Hepatocyte (in vitro differentiated cells): ENCODE measurements at regions not wholly inside any gene's neighbourhood (a gene's known extent, or its start where the extent isn't known, plus 50 kb on each side); places are given as distances from the start of the nearest gene placed in this dataset.

Experiments used
- DNase-seq: peaks from one replicate; pipeline ENCODE4 v3.0.0-alpha.2; 2016; ENCODE audit warnings: low spot score
- H2AFZ ChIP-seq: fragments of 200-600 bp; sonication (generic); 2 replicates; pipeline ENCODE4 v1.6.0; 2016; ENCODE audit warnings: antibody characterized with exemption, mild to moderate bottlenecking
- H3K27ac ChIP-seq: fragments of 200-600 bp; sonication (generic); 2 replicates; pipeline ENCODE4 v1.5.1; 2016; ENCODE audit warnings: mild to moderate bottlenecking
- H3K27me3 ChIP-seq: fragments of 200-600 bp; sonication (generic); 2 replicates; pipeline ENCODE4 v1.6.1; 2016
- H3K36me3 ChIP-seq: fragments of 200-600 bp; sonication (generic); replicated peaks from 2 replicates; pipeline ENCODE4 v1.5.1; 2016; ENCODE audit warnings: low read depth; ENCODE audit not compliant: insufficient read depth
- H3K4me1 ChIP-seq: fragments of 200-600 bp; sonication (generic); 2 replicates; pipeline ENCODE4 v1.5.1; 2016; ENCODE audit warnings: mild to moderate bottlenecking, moderate library complexity; ENCODE audit not compliant: insufficient read depth
- H3K4me2 ChIP-seq: fragments of 200-600 bp; sonication (generic); 2 replicates; pipeline ENCODE4 v1.6.0; 2016
- H3K4me3 ChIP-seq: fragments of 200-600 bp; sonication (generic); 2 replicates; pipeline ENCODE4 v1.5.1; 2016; ENCODE audit warnings: mild to moderate bottlenecking
- H3K79me2 ChIP-seq: fragments of 200-600 bp; sonication (generic); 2 replicates; pipeline ENCODE4 v1.6.0; 2017; ENCODE audit warnings: mild to moderate bottlenecking
- H3K9me2 ChIP-seq: fragments of 200-600 bp; sonication (generic); replicated peaks from 2 replicates; pipeline ENCODE4 v1.6.0; 2017; ENCODE audit warnings: mild to moderate bottlenecking; ENCODE audit not compliant: insufficient read depth
- H3K9me3 ChIP-seq: fragments of 200-600 bp; sonication (generic); 2 replicates; pipeline ENCODE4 v1.5.1; 2016; ENCODE audit warnings: low read depth, mild to moderate bottlenecking
- H4K20me1 ChIP-seq: fragments of 200-600 bp; sonication (generic); 2 replicates; pipeline ENCODE4 v1.6.0; 2016; ENCODE audit warnings: mild to moderate bottlenecking; ENCODE audit not compliant: insufficient read depth, poor library complexity, severe bottlenecking
- CTCF ChIP-seq: fragments of 200-600 bp; sonication (generic); IDR thresholded peaks from 2 replicates; pipeline ENCODE4 v1.5.1; 2016; ENCODE audit warnings: antibody characterized with exemption, mild to moderate bottlenecking; ENCODE audit not compliant: poor library complexity
- EZH2 ChIP-seq: fragments of 200-600 bp; sonication (generic); IDR thresholded peaks from 2 replicates; pipeline ENCODE4 v1.6.1; 2016; ENCODE audit warnings: antibody characterized with exemption, mild to moderate bottlenecking, borderline replicate concordance
- EZH2phosphoT487 ChIP-seq: fragments of 200-600 bp; sonication (generic); IDR thresholded peaks from one replicate; pipeline ENCODE4 v1.6.1; 2018; ENCODE audit warnings: antibody characterized with exemption, mild to moderate bottlenecking, low read depth, moderate library complexity; ENCODE audit not compliant: unreplicated experiment, severe bottlenecking
- WGBS: methylation state at CpG from one replicate; pipeline ENCODE4 v1.1.6; 2016; ENCODE audit warnings: low lambda C conversion rate; ENCODE audit errors: missing lambda C conversion rate; 5-methylcytosine and 5-hydroxymethylcytosine counted together

DNA sequence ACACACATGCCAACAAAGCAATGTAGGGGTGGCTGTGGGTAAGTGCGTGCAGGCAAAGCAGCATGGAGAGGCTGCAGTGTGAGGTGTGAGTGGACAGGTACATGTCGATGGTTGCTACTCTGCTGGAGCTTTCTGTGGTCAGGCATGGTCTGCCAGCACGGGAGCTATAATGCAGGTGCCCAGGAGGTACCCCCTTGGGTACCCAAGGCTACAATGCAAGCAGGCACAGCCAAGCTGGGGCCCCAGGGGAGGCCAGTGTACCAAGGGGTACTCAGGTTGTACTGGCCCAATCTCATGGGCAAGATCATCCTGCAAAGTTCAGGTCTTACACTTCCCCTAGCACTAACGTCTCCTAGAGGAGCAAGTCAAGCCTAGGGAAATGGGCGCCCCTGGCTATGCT lies 58.4 kb upstream of the IRAK1BP1 start:
- TF ChIP-seq CTCF (no peak), EZH2phosphoT487 (no peak), EZH2 (no peak)
- H3K79me2 ChIP-seq, result no peaks in the 10 kb centered on the region
- H2AFZ ChIP-seq, result no peak overlapping the region
- no peak overlapping the region for H3K4me2 ChIP-seq
- no peaks in the 10 kb centered on the region for H3K9me2 ChIP-seq
- 88% methylated on average over 5 of the region's 5 CpGs for WGBS
- DNase-seq, result no peak
- H3K27ac ChIP-seq, result no peak overlapping the region
- no peaks in the 10 kb centered on the region for H4K20me1 ChIP-seq
- H3K9me3 ChIP-seq, result no peaks in the 10 kb centered on the region
- H3K4me3 ChIP-seq, result no peak overlapping the region
- H3K27me3 ChIP-seq, result no peaks in the 10 kb centered on the region
- H3K36me3 ChIP-seq, result no peaks in the 10 kb centered on the region
- H3K4me1 ChIP-seq, result no peaks in the 10 kb centered on the region

DNA sequence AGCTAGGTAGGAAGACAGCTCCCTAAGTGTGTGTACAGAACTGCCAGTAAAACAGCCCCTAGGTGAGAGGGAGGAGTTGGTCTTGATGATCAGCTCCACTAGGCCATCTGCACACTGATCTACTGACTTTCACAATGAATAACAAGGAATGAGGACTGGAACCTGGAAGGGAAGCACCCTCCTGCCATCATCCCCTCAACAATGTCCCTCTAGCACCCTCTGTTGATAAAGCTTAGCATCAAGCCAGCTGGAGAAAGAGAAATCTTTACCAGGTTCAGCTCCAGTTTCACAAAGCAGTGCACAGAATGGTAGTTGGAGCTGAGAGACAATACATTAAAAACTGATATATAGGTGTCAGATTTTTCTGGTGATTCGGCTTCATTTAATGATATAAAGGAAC lies 57.2 kb upstream of the IRAK1BP1 start:
- Histone ChIP-seq H3K4me2 (no peak overlapping the region), H2AFZ (no peak overlapping the region), H3K9me3 (no peaks in the 10 kb centered on the region), H3K9me2 (no peaks in the 10 kb centered on the region), H4K20me1 (no peaks in the 10 kb centered on the region), H3K4me3 (no peak overlapping the region), H3K79me2 (no peaks in the 10 kb centered on the region), H3K27me3 (no peaks in the 10 kb centered on the region), H3K4me1 (no peaks in the 10 kb centered on the region), H3K27ac (no peak overlapping the region), H3K36me3 (no peaks in the 10 kb centered on the region)
- WGBS, result 8% methylated on average over 1 of the region's 1 CpG
- DNase-seq, result peak; percentile 67
- TF ChIP-seq EZH2 (no peak), CTCF (peak; percentile 60), EZH2phosphoT487 (no peak)

- no peaks in the 10 kb centered on the region for H3K9me2 ChIP-seq
- H3K4me2 ChIP-seq, result no peak overlapping the region
- H3K27me3 ChIP-seq, result no peaks in the 10 kb centered on the region
- H3K36me3 ChIP-seq, result no peaks in the 10 kb centered on the region
- no peaks in the 10 kb centered on the region for H3K79me2 ChIP-seq
- H3K27ac ChIP-seq, result no peak overlapping the region
- no peak for DNase-seq
- H3K4me3 ChIP-seq, result no peak overlapping the region
- TF ChIP-seq EZH2phosphoT487, result no peak
- no peak for TF ChIP-seq CTCF
- no peak for TF ChIP-seq EZH2
- H2AFZ ChIP-seq, result no peak overlapping the region
- 54% methylated on average over 2 of the region's 2 CpGs for WGBS
- H3K9me3 ChIP-seq, result no peaks in the 10 kb centered on the region
- H3K4me1 ChIP-seq, result no peaks in the 10 kb centered on the region
- no peaks in the 10 kb centered on the region for H4K20me1 ChIP-seq
Observed at GRCh38 chr6:78810698-78811097, 56.7 kb upstream of the IRAK1BP1 start.
